Motor neuron (in vitro differentiated cells): ENCODE measurements at regions not wholly inside any gene's neighbourhood (a gene's known extent, or its start where the extent isn't known, plus 50 kb on each side); places are given as distances from the start of the nearest gene placed in this dataset.

Experiments used
- ATAC-seq, 8 experiments: fragments of 200-7000 bp; cut with Tn5 transposase; replicated peaks in 6 of 8; 2 replicates each; pipeline ENCODE4 v1.8.0; 2021; ENCODE audit warnings: mild to moderate bottlenecking in 8 of 8, moderate library complexity in 8 of 8
- H3K27ac ChIP-seq, 2 donors: fragments of 250-450 bp; sonication (Bioruptor Pico); 2 replicates each; pipeline ENCODE4 v1.9.0; 2021; ENCODE audit warnings: antibody characterized with exemption in 2 of 2, mild to moderate bottlenecking in 2 of 2, moderate library complexity in 1 of 2
- H3K4me1 ChIP-seq, 2 donors: fragments of 250-450 bp; sonication (Bioruptor Pico); replicated peaks in 1 of 2; 2 replicates each; pipeline ENCODE4 v1.6.1; 2021; ENCODE audit warnings: antibody characterized with exemption in 2 of 2, mild to moderate bottlenecking in 2 of 2, moderate library complexity in 1 of 2
- H3K4me3 ChIP-seq, 5 donors: fragments of 250-450 bp; sonication (Bioruptor Pico); 2 replicates each; pipeline ENCODE4 v1.9.0; 2021; ENCODE audit warnings: antibody characterized with exemption in 5 of 5, mild to moderate bottlenecking in 5 of 5, moderate library complexity in 4 of 5
- WGBS, 10 experiments: fragments of 450-650 bp; shearing (Covaris generic); methylation state at CpG; one replicate each; pipeline ENCODE4 v1.0.0; 2022; 5-methylcytosine and 5-hydroxymethylcytosine counted together
- in situ Hi-C, 9 experiments: fragments of 400-800 bp; cut with MboI; loops; one replicate each; pipeline ENCODE4 v1.15.0; 2021; ENCODE audit warnings: low sequenced_read_pairs in 9 of 9, low pct_unique_long_range_greater_than_20kb in 2 of 9; ENCODE audit not compliant: unreplicated experiment in 9 of 9

- H3K4me1 ChIP-seq: no peaks in the 10 kb centered on the region
- no peak overlapping the region for H3K4me3 ChIP-seq
- no peak for ATAC-seq
- in situ Hi-C loops: loop anchor here in 2 of 9 experiments (25.0 kb wide), 1 partner anchor 1203 kb away; the partner anchor contains the start of gene PLPP3 (in 2 of the 2)
- H3K27ac ChIP-seq: no peak overlapping the region
- 60 to 100% (median 90%) methylated on average over 1 to 7 of the region's 7 CpGs; no CpG with 5 or more reads in 2 of the 10 experiments for WGBS, 10 experiments
These were observed 169.5 kb upstream of the USP24 start for GRCh38 chr1:55384637-55385036.

GRCh38 chr1:55382806-55383305, 167.7 kb upstream of the USP24 start:
- H3K4me3 ChIP-seq: no peak overlapping the region
- ATAC-seq: no peak
- in situ Hi-C loops: loop anchor here in 2 of 9 experiments (25.0 kb wide), 1 partner anchor 1204 kb away; the partner anchor contains the start of gene PLPP3 (in 2 of the 2)
- no peak overlapping the region for H3K27ac ChIP-seq
- WGBS, 10 experiments: 82 to 100% (median 93%) methylated on average over 1 to 7 of the region's 11 CpGs; no CpG with 5 or more reads in 5 of the 10 experiments
- no peaks in the 10 kb centered on the region for H3K4me1 ChIP-seq

GRCh38 chr1:55381983-55382382, 166.8 kb upstream of the USP24 start:
- H3K27ac ChIP-seq: no peak overlapping the region
- WGBS, 10 experiments: 0 to 100% (median 41%) methylated on average over 1 to 2 of the region's 2 CpGs; no CpG with 5 or more reads in 5 of the 10 experiments
- H3K4me1 ChIP-seq: no peaks in the 10 kb centered on the region
- no peak for ATAC-seq
- no peak overlapping the region for H3K4me3 ChIP-seq
- in situ Hi-C loops: loop anchor here in 2 of 9 experiments (25.0 kb wide), 1 partner anchor 1205 kb away; the partner anchor contains the start of gene PLPP3 (in 2 of the 2)

- ATAC-seq: no peak
- no peaks in the 10 kb centered on the region for H3K4me1 ChIP-seq
- in situ Hi-C loops: loop anchor here in 2 of 9 experiments (25.0 kb wide), 1 partner anchor 1206 kb away; the partner anchor contains the start of gene PLPP3 (in 2 of the 2)
- no peak overlapping the region for H3K27ac ChIP-seq
- no peak overlapping the region for H3K4me3 ChIP-seq
- 66 to 100% (median 76%) methylated on average over 1 to 4 of the region's 5 CpGs; no CpG with 5 or more reads in 6 of the 10 experiments for WGBS, 10 experiments
These were observed 166.3 kb upstream of the USP24 start for GRCh38 chr1:55381491-55381890.

GRCh38 chr1:55380355-55380970, 165.3 kb upstream of the USP24 start:
- H3K27ac ChIP-seq: no peak overlapping the region
- no peak overlapping the region for H3K4me3 ChIP-seq
- H3K4me1 ChIP-seq: no peaks in the 10 kb centered on the region
- 58 to 83% (median 78%) methylated on average over 1 to 4 of the region's 4 CpGs; no CpG with 5 or more reads in 5 of the 10 experiments for WGBS, 10 experiments
- in situ Hi-C loops: loop anchor here in 2 of 9 experiments (25.0 kb wide), 1 partner anchor 1207 kb away; the partner anchor contains the start of gene PLPP3 (in 2 of the 2)
- ATAC-seq: no peak

- ATAC-seq: peak in 3 of 8 experiments; percentile 34 to 59 (median 39)
- WGBS, 10 experiments: 38 to 80% (median 58%) methylated on average over 1 to 10 of the region's 10 CpGs; no CpG with 5 or more reads in 1 of the 10 experiments
- in situ Hi-C loops: loop anchor here in 2 of 9 experiments (25.0 kb wide), 1 partner anchor 1209 kb away; the partner anchor contains the start of gene PLPP3 (in 2 of the 2)
- no peaks in the 10 kb centered on the region for H3K4me1 ChIP-seq
- no peak overlapping the region for H3K27ac ChIP-seq
- no peak overlapping the region for H3K4me3 ChIP-seq
These were observed 163.4 kb upstream of the USP24 start for GRCh38 chr1:55378582-55378981.

- Histone ChIP-seq H3K27ac (no peak overlapping the region), H3K4me1 (no peaks in the 10 kb centered on the region), H3K4me3 (no peak overlapping the region)
- no peak for ATAC-seq
- in situ Hi-C loops: loop anchor here in 2 of 9 experiments (25.0 kb wide), 1 partner anchor 1210 kb away; the partner anchor contains the start of gene PLPP3 (in 2 of the 2)
- 83 to 100% (median 100%) methylated on average over 1 of the region's 1 CpG; no CpG with 5 or more reads in 1 of the 10 experiments for WGBS, 10 experiments
These were observed 161.7 kb upstream of the USP24 start for GRCh38 chr1:55376897-55377296.

GRCh38 chr1:55375617-55376258, 160.6 kb upstream of the USP24 start:
- ATAC-seq: peak in 5 of 8 experiments; percentile 21 to 73 (median 41)
- H3K4me3 ChIP-seq: no peak overlapping the region
- in situ Hi-C loops: loop anchor here in 2 of 9 experiments (25.0 kb wide), 1 partner anchor 1212 kb away; the partner anchor contains the start of gene PLPP3 (in 2 of the 2)
- H3K27ac ChIP-seq: no peak overlapping the region
- 16 to 36% (median 25%) methylated on average over 1 to 4 of the region's 4 CpGs; no CpG with 5 or more reads in 5 of the 10 experiments for WGBS, 10 experiments
- no peaks in the 10 kb centered on the region for H3K4me1 ChIP-seq

GRCh38 chr1:55374801-55375616, 159.8 kb upstream of the USP24 start:
- H3K4me1 ChIP-seq: no peaks in the 10 kb centered on the region
- no peak overlapping the region for H3K27ac ChIP-seq
- ATAC-seq: peak in 3 of 8 experiments; percentile 19 to 85 (median 47)
- H3K4me3 ChIP-seq: no peak overlapping the region
- WGBS, 10 experiments: 71 to 100% (median 94%) methylated on average over 1 to 14 of the region's 14 CpGs; no CpG with 5 or more reads in 1 of the 10 experiments
- in situ Hi-C loops: loop anchor here in 2 of 9 experiments (25.0 kb wide), 1 partner anchor 1212 kb away; the partner anchor contains the start of gene PLPP3 (in 2 of the 2)

- H3K27ac ChIP-seq: no peak overlapping the region
- in situ Hi-C loops: no loop called here
- ATAC-seq: no peak
- WGBS, 10 experiments: 57 to 100% (median 89%) methylated on average over 1 of the region's 1 CpG; no CpG with 5 or more reads in 7 of the 10 experiments
- H3K4me3 ChIP-seq: no peak overlapping the region
- no peaks in the 10 kb centered on the region for H3K4me1 ChIP-seq
These were observed 159.1 kb upstream of the USP24 start for GRCh38 chr1:55374216-55374615.

GRCh38 chr1:55369474-55369873, 154.3 kb upstream of the USP24 start:
- H3K4me1 ChIP-seq: no peaks in the 10 kb centered on the region
- in situ Hi-C loops: no loop called here
- ATAC-seq: peak in 1 of 8 experiments; percentile 80
- no peak overlapping the region for H3K4me3 ChIP-seq
- H3K27ac ChIP-seq: no peak overlapping the region
- 5 to 100% (median 80%) methylated on average over 1 to 6 of the region's 6 CpGs; no CpG with 5 or more reads in 2 of the 10 experiments for WGBS, 10 experiments

- H3K4me1 ChIP-seq: no peaks in the 10 kb centered on the region
- no peak for ATAC-seq
- in situ Hi-C loops: no loop called here
- WGBS, 10 experiments: 30 to 100% (median 72%) methylated on average over 1 to 3 of the region's 3 CpGs; no CpG with 5 or more reads in 2 of the 10 experiments
- H3K27ac ChIP-seq: no peak overlapping the region
- no peak overlapping the region for H3K4me3 ChIP-seq
These were observed 153.5 kb upstream of the USP24 start for GRCh38 chr1:55368698-55369097.
